ENCODE measurements at regions not wholly inside any gene's neighbourhood (a gene's known extent, or its start where the extent isn't known, plus 50 kb on each side); places are given as distances from the start of the nearest gene placed in this dataset.
"Not testable (repeated sequence)": the region's sequence is repeated elsewhere in the genome, so short reads cannot be mapped to it uniquely, and the experiment has no call there.

DNA sequence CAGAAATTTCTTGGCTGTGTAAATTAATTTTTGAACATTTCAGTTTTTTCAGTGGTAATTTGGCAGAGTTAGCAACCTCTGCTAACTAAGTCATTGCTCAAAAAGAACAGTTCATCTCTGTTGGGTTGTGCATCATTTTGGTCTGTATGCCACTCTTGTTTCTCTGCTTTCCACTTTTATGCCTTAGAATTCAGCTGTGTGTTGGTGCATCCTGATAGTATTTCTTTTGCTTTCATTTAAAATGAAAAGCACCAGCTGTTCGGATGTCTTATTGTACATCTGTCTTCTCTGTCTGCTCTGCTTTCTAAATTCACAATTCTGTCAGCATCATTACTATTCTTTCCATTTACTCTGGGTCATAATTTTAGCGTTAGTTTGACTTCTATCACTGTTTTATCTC, 388.2 kb upstream of the NDST4 start:
- Mint-ChIP-seq H3K9me3 (peaks cover 5 to 6% of the 10 kb centered on the region in 2 donors), H3K36me3 (no peaks in the 10 kb centered on the region), H3K27ac (no peak overlapping the region)
- ATAC-seq (no peak), DNase-seq (ENCODE audit: low spot score in 2 of 2) (no peak)

DNA sequence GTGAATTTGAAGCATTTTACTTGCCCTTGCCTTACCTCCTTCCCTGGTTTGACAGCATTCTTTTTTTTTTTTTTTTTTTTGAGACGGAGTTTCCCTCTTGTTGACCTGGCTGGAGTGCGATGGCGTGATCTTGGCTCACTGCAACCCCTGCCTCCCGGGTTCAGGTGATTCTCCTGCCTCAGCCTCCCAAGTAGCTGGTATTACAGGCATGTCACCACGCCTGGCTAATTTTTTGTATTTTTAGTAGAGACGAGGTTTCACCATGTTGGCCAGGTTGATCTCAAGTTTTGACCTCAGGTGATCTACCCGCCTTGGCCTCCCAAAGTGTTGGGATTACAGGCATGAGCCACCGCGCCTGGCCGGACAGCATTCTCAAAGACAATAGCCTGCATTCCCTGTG, 380.4 kb upstream of the NDST4 start:
- H3K9me3 Mint-ChIP-seq: peaks cover 3 to 17% of the 10 kb centered on the region in 2 donors
- H3K27ac Mint-ChIP-seq; H3K36me3 Mint-ChIP-seq; ATAC-seq; DNase-seq (ENCODE audit: low spot score in 2 of 2): not testable (repeated sequence)

DNA sequence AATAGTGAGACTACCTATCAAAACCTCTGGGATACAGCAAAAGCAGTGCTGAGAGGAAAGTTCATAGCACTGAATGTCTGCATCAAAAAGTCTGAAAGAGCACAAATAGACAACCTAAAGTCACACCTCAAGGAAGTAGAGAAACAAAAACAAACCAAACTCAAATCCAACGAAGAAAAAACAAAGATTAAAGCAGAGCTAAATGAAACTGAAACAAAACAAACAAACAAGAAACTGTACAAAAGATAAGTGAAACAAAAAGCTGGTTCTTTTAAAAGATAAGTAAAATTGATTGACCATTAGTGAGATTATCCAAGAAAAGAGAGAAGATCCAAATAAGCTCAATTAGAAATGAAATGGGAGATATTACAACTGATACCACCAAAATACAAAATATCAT, 378.3 kb upstream of the NDST4 start:
- ATAC-seq (no peak), DNase-seq (ENCODE audit: low spot score in 2 of 2) (no peak)
- Mint-ChIP-seq H3K36me3 (no peaks in the 10 kb centered on the region), H3K9me3 (peaks cover 3 to 27% of the 10 kb centered on the region in 2 donors), H3K27ac (no peak overlapping the region)

GRCh38 chr4:115489279-115489678, 375.9 kb upstream of the NDST4 start:
- Mint-ChIP-seq H3K36me3 (no peaks in the 10 kb centered on the region), H3K27ac (no peak overlapping the region), H3K9me3 (peaks cover 0 to 27% of the 10 kb centered on the region in 2 donors)
- ATAC-seq (no peak), DNase-seq (ENCODE audit: low spot score in 2 of 2) (no peak)

GRCh38 chr4:115485402-115485801, 372.0 kb upstream of the NDST4 start:
- Mint-ChIP-seq H3K27ac (no peak overlapping the region), H3K36me3 (no peaks in the 10 kb centered on the region), H3K9me3 (peaks cover 3 to 22% of the 10 kb centered on the region in 2 donors)
- DNase-seq (ENCODE audit: low spot score in 2 of 2) (no peak), ATAC-seq (no peak)

DNA sequence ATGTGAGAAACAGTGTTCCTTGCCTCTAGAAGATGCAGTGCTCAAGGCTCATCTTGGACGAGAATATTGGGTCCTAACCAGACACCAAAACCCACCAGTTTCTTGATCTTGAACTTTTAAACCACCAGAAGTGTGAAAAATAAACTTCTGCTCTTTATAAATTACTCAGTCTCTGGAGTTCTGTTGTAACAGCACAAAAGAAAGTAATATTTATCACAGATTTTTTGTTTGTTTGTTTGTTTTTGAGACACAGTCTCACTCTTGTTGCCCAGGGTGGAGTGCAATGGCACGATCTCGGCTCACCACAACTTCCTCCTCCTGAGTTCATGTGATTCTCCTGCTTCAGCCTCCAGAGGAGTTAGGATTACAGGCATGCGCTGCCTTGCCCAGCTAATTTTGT, 371.1 kb upstream of the NDST4 start:
- peaks cover 3 to 13% of the 10 kb centered on the region in 2 donors for H3K9me3 Mint-ChIP-seq
- DNase-seq (ENCODE audit: low spot score in 2 of 2) (no peak), ATAC-seq (no peak)
- H3K36me3 Mint-ChIP-seq: no peaks in the 10 kb centered on the region
- H3K27ac Mint-ChIP-seq: no peak overlapping the region

- no peak for DNase-seq (ENCODE audit: low spot score in 2 of 2)
- Mint-ChIP-seq H3K36me3 (no peaks in the 10 kb centered on the region), H3K27ac (no peak overlapping the region), H3K9me3 (peaks cover 4 to 9% of the 10 kb centered on the region in 2 donors)
- ATAC-seq: no peak
Observed at GRCh38 chr4:115470763-115471162, 357.3 kb upstream of the NDST4 start.

GRCh38 chr4:115459301-115459700, 345.9 kb upstream of the NDST4 start:
- DNase-seq (ENCODE audit: low spot score in 2 of 2); H3K9me3 Mint-ChIP-seq; ATAC-seq; H3K36me3 Mint-ChIP-seq; H3K27ac Mint-ChIP-seq: not testable (repeated sequence)

DNA sequence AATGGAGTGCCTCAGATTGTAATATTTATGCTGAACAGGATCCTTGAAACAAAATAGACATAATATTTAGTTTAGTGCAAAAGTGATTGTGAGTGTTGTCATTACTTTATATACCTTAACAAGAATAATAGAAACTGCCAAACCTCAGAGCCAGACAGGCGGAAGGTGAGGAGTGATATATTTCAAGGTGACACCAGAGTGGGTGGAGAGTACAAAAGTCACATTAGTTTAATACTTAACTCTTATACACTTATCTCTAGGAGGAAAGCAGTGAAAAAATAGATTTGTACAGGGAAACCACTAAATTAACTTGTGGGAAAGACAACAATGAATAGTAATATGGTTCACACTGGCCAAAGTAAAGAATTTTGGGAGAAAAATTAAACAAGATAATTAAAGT, 342.8 kb upstream of the NDST4 start:
- Mint-ChIP-seq H3K27ac (no peak overlapping the region), H3K9me3 (peaks cover 3 to 8% of the 10 kb centered on the region in 2 donors), H3K36me3 (no peaks in the 10 kb centered on the region)
- ATAC-seq (no peak), DNase-seq (ENCODE audit: low spot score in 2 of 2) (no peak)

- no peak overlapping the region for H3K27ac Mint-ChIP-seq
- no peaks in the 10 kb centered on the region for H3K36me3 Mint-ChIP-seq
- peaks cover 9 to 23% of the 10 kb centered on the region in 2 donors for H3K9me3 Mint-ChIP-seq
- ATAC-seq (no peak), DNase-seq (ENCODE audit: low spot score in 2 of 2) (no peak)
Observed at GRCh38 chr4:115454228-115454627, 340.8 kb upstream of the NDST4 start.

GRCh38 chr4:115453416-115453815, 340.0 kb upstream of the NDST4 start:
- peaks cover 9 to 23% of the 10 kb centered on the region in 2 donors for H3K9me3 Mint-ChIP-seq
- no peak overlapping the region for H3K27ac Mint-ChIP-seq
- no peaks in the 10 kb centered on the region for H3K36me3 Mint-ChIP-seq
- no peak for ATAC-seq
- no peak for DNase-seq (ENCODE audit: low spot score in 2 of 2)

DNA sequence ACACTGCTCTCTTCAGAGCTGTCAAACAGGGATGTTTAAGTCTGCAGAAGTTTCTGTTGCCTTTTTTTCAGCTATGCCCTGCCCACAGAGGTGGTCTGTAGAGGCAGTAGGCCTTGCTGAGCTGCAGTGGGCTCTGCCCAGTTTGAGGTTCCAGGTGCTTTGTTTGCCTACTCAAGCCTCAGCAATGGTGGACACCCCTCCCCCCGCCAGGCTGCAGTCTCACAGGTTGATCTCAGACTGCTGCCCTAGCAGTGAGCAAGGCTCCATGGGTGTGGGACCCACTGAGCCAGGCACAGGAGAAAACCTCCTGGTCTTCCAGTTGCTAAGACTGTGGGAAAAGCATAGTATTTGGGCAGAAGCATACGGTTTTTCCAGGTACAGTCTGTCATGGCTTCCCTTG, 338.8 kb upstream of the NDST4 start:
- DNase-seq (ENCODE audit: low spot score in 2 of 2); H3K27ac Mint-ChIP-seq; H3K36me3 Mint-ChIP-seq; ATAC-seq: not testable (repeated sequence)
- H3K9me3 Mint-ChIP-seq: peaks cover 9 to 23% of the 10 kb centered on the region in 2 donors

DNA sequence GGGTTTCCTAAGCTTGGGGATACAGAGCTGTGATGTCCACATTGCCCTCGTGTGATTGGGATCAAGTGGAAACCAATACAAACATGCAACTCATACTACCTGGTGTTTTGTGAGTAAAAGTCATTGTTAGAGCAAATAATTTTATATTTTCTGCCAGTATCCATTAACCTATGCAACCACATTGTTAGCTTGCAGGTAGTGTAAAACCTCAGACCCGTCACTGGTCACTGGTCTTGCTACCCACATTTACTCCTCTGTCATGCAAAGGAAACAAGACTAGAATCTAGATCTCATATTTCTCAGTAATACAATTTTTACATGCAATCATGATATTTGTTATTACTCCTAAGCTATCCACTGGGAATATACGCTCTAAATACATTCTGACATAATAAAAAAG, 324.3 kb upstream of the NDST4 start:
- Mint-ChIP-seq H3K9me3 (peaks cover 9 to 13% of the 10 kb centered on the region in 2 donors), H3K36me3 (no peaks in the 10 kb centered on the region), H3K27ac (no peak overlapping the region)
- DNase-seq (ENCODE audit: low spot score in 2 of 2): no peak
- ATAC-seq: no peak

DNA sequence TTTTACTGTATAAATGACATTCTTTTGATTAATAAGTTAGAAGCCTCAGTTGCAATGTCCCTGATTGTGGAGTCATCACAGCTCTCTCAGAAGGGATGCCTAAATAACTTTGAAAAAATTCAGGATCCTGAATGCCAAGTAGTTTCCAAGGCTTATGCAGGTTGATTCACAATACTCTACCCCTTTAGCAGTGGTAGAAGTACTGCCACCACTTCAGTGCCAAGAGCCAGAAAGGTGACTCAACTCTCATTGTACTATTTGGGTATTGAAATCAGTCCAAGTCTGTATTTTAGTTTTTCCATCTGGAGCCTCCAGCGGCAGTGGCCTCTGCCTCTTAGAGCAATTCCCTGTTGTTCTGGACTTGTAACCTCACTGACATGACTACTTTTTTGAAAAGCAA, 320.1 kb upstream of the NDST4 start:
- H3K36me3 Mint-ChIP-seq: no peaks in the 10 kb centered on the region
- ATAC-seq: no peak
- H3K27ac Mint-ChIP-seq: no peak overlapping the region
- H3K9me3 Mint-ChIP-seq: peaks cover 9% of the 10 kb centered on the region in 2 donors
- no peak for DNase-seq (ENCODE audit: low spot score in 2 of 2)

GRCh38 chr4:115430024-115430423, 316.6 kb upstream of the NDST4 start:
- no peak for DNase-seq (ENCODE audit: low spot score in 2 of 2)
- Mint-ChIP-seq H3K27ac (no peak overlapping the region), H3K9me3 (peaks cover 4 to 9% of the 10 kb centered on the region in 2 donors), H3K36me3 (no peaks in the 10 kb centered on the region)
- no peak for ATAC-seq

- ATAC-seq: no peak
- Mint-ChIP-seq H3K9me3 (peaks cover 1 to 9% of the 10 kb centered on the region in 2 donors), H3K36me3 (no peaks in the 10 kb centered on the region), H3K27ac (no peak overlapping the region)
- DNase-seq (ENCODE audit: low spot score in 2 of 2): no peak
Observed at GRCh38 chr4:115428455-115428854, 315.0 kb upstream of the NDST4 start.

DNA sequence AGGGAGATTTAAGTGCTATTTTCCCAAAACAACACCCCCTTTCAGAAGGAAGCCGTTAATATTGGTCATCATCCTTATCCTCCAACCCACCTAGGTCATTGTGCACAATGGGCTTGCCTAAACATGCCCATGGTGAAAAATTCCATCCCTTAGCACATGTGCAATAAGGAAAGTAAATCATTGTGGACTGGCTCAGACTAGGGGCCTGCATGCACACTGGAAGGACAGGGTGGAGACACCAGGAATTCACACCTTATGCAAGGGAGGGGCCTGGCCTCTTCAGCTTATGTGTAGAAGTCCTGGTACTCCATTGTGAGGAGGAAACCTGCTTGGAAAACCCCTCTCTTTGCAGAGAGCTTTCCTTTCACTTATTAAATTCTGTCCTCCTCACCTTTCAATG, 311.4 kb upstream of the NDST4 start:
- Mint-ChIP-seq H3K36me3 (peaks cover 0 to 7% of the 10 kb centered on the region in 2 donors), H3K9me3 (peaks cover 6 to 16% of the 10 kb centered on the region in 2 donors), H3K27ac (no peak overlapping the region)
- DNase-seq (ENCODE audit: low spot score in 2 of 2) (no peak), ATAC-seq (no peak)

- ATAC-seq: no peak
- no peak for DNase-seq (ENCODE audit: low spot score in 2 of 2)
- Mint-ChIP-seq H3K9me3 (peaks cover 9 to 20% of the 10 kb centered on the region in 2 donors), H3K27ac (no peak overlapping the region), H3K36me3 (peaks cover 0 to 7% of the 10 kb centered on the region in 2 donors)
Observed at GRCh38 chr4:115418635-115419396, 305.4 kb upstream of the NDST4 start.

Data from activated naive CD4-positive, alpha-beta T cell treated with anti-CD3 and anti-CD28 coated beads, Interleukin-2, amount 50 U/mL, for 72 hours (primary cell).